IPS-20b (cell line): ENCODE measurements at regions not wholly inside any gene's neighbourhood (a gene's known extent, or its start where the extent isn't known, plus 50 kb on each side); places are given as distances from the start of the nearest gene placed in this dataset.

ENCODE experiments used
- H3K27ac ChIP-seq: one replicate; pipeline ENCODE4 v1.5.1; 2013; ENCODE audit warnings: low read length
- H3K27me3 ChIP-seq: 2 replicates; pipeline ENCODE4 v1.6.1; 2013; ENCODE audit warnings: mild to moderate bottlenecking, low read length, inconsistent platforms; ENCODE audit not compliant: insufficient read depth
- H3K36me3 ChIP-seq: 2 replicates; pipeline ENCODE4 v1.6.1; 2013; ENCODE audit warnings: low read depth, mild to moderate bottlenecking, inconsistent platforms, low read length, moderate library complexity; ENCODE audit not compliant: insufficient read depth
- H3K4me1 ChIP-seq: 2 replicates; pipeline ENCODE4 v1.6.1; 2013; ENCODE audit warnings: mild to moderate bottlenecking, control low read depth, inconsistent platforms, low read length, moderate library complexity; ENCODE audit not compliant: insufficient read depth
- H3K4me3 ChIP-seq: 2 replicates; pipeline ENCODE4 v1.5.1; 2013; ENCODE audit warnings: mild to moderate bottlenecking, low read length, inconsistent platforms
- H3K9ac ChIP-seq: 2 replicates; pipeline ENCODE4 v1.6.1; 2013; ENCODE audit warnings: low read depth, mild to moderate bottlenecking, inconsistent platforms, low read length, moderate library complexity
- H3K9me3 ChIP-seq: 2 replicates; pipeline ENCODE4 v1.6.1; 2013; ENCODE audit warnings: mild to moderate bottlenecking, low read depth, low read length, inconsistent platforms; ENCODE audit not compliant: insufficient read depth

GRCh38 chr2:181290182-181290581 lies 167.0 kb upstream of the ITGA4 start:
- Histone ChIP-seq H3K27me3 (no peaks in the 10 kb centered on the region), H3K9ac (no peak overlapping the region), H3K36me3 (no peaks in the 10 kb centered on the region), H3K9me3 (no peaks in the 10 kb centered on the region), H3K27ac (no peak overlapping the region), H3K4me1 (no peaks in the 10 kb centered on the region), H3K4me3 (no peak overlapping the region)

GRCh38 chr2:181294979-181295378 lies 162.2 kb upstream of the ITGA4 start:
- H3K9ac ChIP-seq = no peak overlapping the region
- no peak overlapping the region for H3K27ac ChIP-seq
- H3K4me1 ChIP-seq = no peaks in the 10 kb centered on the region
- H3K9me3 ChIP-seq = no peaks in the 10 kb centered on the region
- H3K27me3 ChIP-seq = no peaks in the 10 kb centered on the region
- no peak overlapping the region for H3K4me3 ChIP-seq
- H3K36me3 ChIP-seq = no peaks in the 10 kb centered on the region

- Histone ChIP-seq H3K9ac (no peak overlapping the region), H3K27me3 (no peaks in the 10 kb centered on the region), H3K4me3 (no peak overlapping the region), H3K9me3 (no peaks in the 10 kb centered on the region), H3K4me1 (peaks cover 7% of the 10 kb centered on the region; the same call in 1 of the 2 replicates), H3K36me3 (no peaks in the 10 kb centered on the region), H3K27ac (no peak overlapping the region)
These were observed 156.4 kb upstream of the ITGA4 start for GRCh38 chr2:181300600-181301291.

- H3K4me3 ChIP-seq = no peak overlapping the region
- H3K27ac ChIP-seq = no peak overlapping the region
- no peaks in the 10 kb centered on the region for H3K9me3 ChIP-seq
- H3K27me3 ChIP-seq = no peaks in the 10 kb centered on the region
- no peak overlapping the region for H3K9ac ChIP-seq
- no peaks in the 10 kb centered on the region for H3K36me3 ChIP-seq
- H3K4me1 ChIP-seq = peaks cover 7% of the 10 kb centered on the region; the same call in 1 of the 2 replicates
These were observed 153.0 kb upstream of the ITGA4 start for GRCh38 chr2:181304011-181304844.

DNA sequence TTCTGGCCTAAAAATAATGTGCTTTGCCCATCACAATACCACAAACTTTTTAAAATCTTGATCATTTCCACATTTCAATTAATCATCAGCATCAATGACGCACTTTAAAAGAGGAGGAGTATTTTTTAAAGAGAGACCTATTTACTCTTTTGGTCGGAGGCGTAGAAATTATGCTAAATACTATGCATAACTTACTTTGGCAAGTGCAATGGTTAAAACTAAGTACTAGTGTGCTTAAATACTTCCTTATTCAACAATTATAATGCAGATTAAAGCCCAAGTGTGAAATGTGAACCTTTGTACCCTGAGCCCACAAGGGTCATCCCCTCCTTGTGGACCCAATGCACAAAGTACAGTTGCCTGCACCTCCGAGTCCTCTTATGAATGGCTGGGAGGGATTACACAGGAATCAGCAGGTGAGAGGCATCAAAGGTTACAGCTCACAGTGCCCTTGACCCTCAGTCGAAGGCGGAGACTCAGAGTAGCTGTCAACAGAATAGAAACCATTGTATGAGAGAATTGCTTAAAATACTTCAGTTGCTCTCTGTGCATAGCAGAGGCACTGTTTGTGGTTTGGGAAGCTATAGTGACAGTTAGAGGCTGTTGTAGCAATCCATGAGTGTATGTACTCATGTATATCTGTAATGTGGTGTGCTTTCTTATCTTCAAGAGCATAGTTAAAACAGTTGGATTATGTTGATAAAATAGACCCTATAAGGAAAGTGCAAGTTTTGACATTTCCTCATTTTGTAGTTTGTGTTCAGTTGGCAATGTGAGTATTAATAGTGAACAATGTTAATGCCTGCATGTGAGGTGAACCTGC lies 151.7 kb upstream of the ITGA4 start:
- Histone ChIP-seq H3K36me3 (no peaks in the 10 kb centered on the region), H3K27me3 (no peaks in the 10 kb centered on the region), H3K9me3 (no peaks in the 10 kb centered on the region), H3K9ac (no peak overlapping the region), H3K4me1 (peaks cover 7% of the 10 kb centered on the region; the same call in 1 of the 2 replicates), H3K4me3 (no peak overlapping the region), H3K27ac (no peak overlapping the region)

DNA sequence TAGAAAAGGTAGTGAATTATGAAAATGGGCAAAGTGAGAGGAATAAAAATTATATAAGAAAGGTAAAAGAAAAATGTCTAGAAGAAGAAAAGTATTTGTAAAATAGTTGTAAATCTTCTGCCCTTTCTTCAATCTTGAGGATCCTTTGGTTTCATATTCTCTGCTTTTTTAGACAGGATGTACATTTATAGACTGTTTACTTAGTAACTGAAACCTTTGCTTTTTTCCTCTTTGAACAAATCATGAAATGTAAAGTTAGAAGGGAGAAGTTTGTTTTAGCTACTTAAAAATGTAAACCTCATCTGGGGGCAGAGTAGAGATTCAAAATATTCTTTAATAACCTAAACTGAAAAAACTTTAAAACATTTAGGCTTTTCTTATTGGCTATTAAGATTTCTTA lies 150.4 kb upstream of the ITGA4 start:
- no peaks in the 10 kb centered on the region for H3K9me3 ChIP-seq
- H3K36me3 ChIP-seq = no peaks in the 10 kb centered on the region
- no peak overlapping the region for H3K4me3 ChIP-seq
- peaks cover 7% of the 10 kb centered on the region; the same call in 1 of the 2 replicates for H3K4me1 ChIP-seq
- H3K27ac ChIP-seq = no peak overlapping the region
- H3K27me3 ChIP-seq = no peaks in the 10 kb centered on the region
- no peak overlapping the region for H3K9ac ChIP-seq

GRCh38 chr2:181307203-181307991 lies 149.8 kb upstream of the ITGA4 start:
- no peaks in the 10 kb centered on the region for H3K36me3 ChIP-seq
- no peak overlapping the region for H3K27ac ChIP-seq
- no peaks in the 10 kb centered on the region for H3K27me3 ChIP-seq
- H3K4me1 ChIP-seq = peaks cover 7% of the 10 kb centered on the region; the same call in 1 of the 2 replicates
- no peak overlapping the region for H3K9ac ChIP-seq
- H3K9me3 ChIP-seq = no peaks in the 10 kb centered on the region
- no peak overlapping the region for H3K4me3 ChIP-seq

DNA sequence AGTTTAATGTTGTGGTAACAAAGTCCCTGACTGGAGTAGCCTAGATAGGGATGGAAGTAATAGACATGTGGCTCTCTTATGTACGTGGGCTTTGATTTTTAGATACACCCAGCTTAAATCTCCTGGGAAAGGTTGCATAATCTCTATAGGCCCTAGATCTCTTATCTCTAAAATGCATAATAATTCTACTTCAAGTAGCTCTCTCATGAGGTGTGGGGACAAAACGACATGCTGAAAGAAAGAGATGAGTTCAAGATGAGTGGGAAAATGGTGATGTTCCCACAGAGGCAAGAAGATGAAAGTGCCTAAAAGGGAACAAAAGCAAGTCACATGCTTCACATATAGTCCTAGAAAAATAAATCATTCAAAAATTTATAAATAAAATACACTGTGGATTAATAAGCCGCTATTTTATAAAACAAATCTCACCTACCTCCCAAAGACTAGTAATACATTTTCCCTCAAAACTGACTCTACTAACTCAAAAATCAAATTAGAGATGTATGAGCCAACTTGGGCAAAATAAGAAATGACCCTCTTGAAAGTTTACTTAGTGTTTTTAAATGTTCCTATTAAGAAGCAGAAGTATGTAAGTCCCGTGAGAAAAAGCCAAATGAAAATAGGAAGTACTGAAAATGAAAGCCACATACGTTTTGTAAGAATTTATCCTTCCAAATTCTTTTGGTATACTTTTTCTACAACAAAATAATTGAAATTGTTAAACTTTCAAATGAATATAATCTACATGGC lies 148.2 kb upstream of the ITGA4 start:
- Histone ChIP-seq H3K9me3 (no peaks in the 10 kb centered on the region), H3K4me1 (peaks cover 7% of the 10 kb centered on the region; the same call in 1 of the 2 replicates), H3K27me3 (no peaks in the 10 kb centered on the region), H3K27ac (no peak overlapping the region), H3K9ac (no peak overlapping the region), H3K36me3 (no peaks in the 10 kb centered on the region), H3K4me3 (no peak overlapping the region)

DNA sequence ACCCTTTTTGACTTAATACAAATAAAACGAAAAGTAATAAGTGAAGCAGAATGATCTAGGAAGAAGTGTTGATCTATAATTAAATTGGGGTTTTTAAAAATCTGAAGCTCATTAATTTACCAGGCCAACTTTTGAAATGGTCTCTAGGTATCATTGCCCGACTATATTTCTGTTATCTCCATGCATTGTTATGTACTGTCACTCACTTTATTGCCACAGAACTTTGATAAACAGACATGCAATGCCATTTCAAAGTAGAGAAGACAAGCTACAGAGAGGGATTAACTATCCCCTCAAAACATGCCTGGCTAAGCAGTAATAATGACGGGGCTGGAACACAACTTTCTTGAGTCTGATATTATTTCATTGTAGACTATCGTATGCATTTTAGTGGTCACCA lies 147.6 kb upstream of the ITGA4 start:
- H3K4me1 ChIP-seq = peaks cover 7% of the 10 kb centered on the region; the same call in 1 of the 2 replicates

DNA sequence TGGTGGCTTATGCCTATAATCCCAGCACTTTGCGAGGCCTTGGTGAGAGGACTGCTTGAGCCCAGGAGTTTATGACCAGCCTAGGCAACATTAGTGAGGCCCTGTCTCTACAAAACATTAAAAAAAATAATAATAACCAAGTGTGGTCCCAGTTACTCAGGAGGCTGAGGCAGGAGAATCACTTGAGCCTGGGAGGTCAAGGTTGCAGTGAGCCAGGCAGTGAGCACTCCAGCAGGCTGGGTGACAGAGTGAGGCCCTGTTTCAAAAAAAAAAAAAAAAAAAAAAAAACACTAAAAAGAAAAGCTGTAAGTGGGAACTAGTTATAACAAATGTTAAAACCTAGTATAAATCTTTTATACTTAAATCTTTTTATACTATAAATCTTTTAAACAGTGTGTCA lies 146.2 kb upstream of the ITGA4 start:
- H3K4me1 ChIP-seq = no peaks in the 10 kb centered on the region

More for the DNA sequence above, 147.6 kb upstream of the ITGA4 start:
- Histone ChIP-seq H3K36me3 (no peaks in the 10 kb centered on the region), H3K9ac (no peak overlapping the region), H3K9me3 (no peaks in the 10 kb centered on the region), H3K27ac (no peak overlapping the region), H3K27me3 (no peaks in the 10 kb centered on the region), H3K4me3 (no peak overlapping the region)

More for the DNA sequence above, 146.2 kb upstream of the ITGA4 start:
- no peak overlapping the region for H3K27ac ChIP-seq
- H3K27me3 ChIP-seq = no peaks in the 10 kb centered on the region
- no peak overlapping the region for H3K9ac ChIP-seq
- H3K36me3 ChIP-seq = no peaks in the 10 kb centered on the region
- H3K9me3 ChIP-seq = no peaks in the 10 kb centered on the region
- no peak overlapping the region for H3K4me3 ChIP-seq
